Pancreas (tissue), 10 donors: ENCODE measurements at regions not wholly inside any gene's neighbourhood (a gene's known extent, or its start where the extent isn't known, plus 50 kb on each side); places are given as distances from the start of the nearest gene placed in this dataset.

ENCODE experiments used
- ATAC-seq, 4 donors: fragments of 200-7000 bp; cut with Tn5 transposase; one replicate each; pipeline versions ENCODE4 v1.8.0 to v1.9.1; 2020; ENCODE audit warnings: mild to moderate bottlenecking in 4 of 4, moderate library complexity in 4 of 4
- DNase-seq, 6 donors: peaks; one replicate each; pipeline ENCODE4 v3.0.0-alpha.2; 2020
- FAIRE-seq: peaks from 2 replicates; lab custom pipeline; 2012; peaks lifted over from hg19 to GRCh38; lab: Jason Lieb, UNC
- H3K27ac ChIP-seq, 4 donors: fragments of 200-600 bp; sonication (generic); 1 replicate in 3 of 4; 2 replicates in 1 of 4; pipeline versions ENCODE4 v1.5.0 to v1.8.0; 2020
- H3K27me3 ChIP-seq, 4 donors: fragments of 200-600 bp; one replicate each; pipeline ENCODE4 v1.8.0; 2021
- H3K36me3 ChIP-seq, 3 donors: fragments of 200-600 bp; sonication (generic) in 1 of 3; one replicate each; pipeline versions ENCODE4 v1.5.0 to v1.8.0; 2020 to 2021
- H3K4me1 ChIP-seq, 3 donors: fragments of 200-600 bp; one replicate each; pipeline ENCODE4 v1.8.0; 2021
- H3K4me3 ChIP-seq, 4 donors: fragments of 200-600 bp; sonication (generic) in 2 of 4; one replicate each; pipeline versions ENCODE4 v1.5.0 to v1.8.0; 2020 to 2021
- H3K9me3 ChIP-seq, 4 donors: fragments of 200-600 bp; one replicate each; pipeline ENCODE4 v1.8.0; 2021
- CTCF ChIP-seq, 4 donors: fragments of 200-600 bp; sonication (generic) in 3 of 4; IDR thresholded peaks; one replicate each; pipeline versions ENCODE4 v1.5.0 to v1.8.0; 2021; ENCODE audit warnings: antibody characterized with exemption in 4 of 4
- WGBS, 2 donors: extraction: QIAGEN DNeasy Blood & Tissue Kit; methylation state at CpG; one replicate each; pipeline ENCODE4 v1.1.7; 2013; 5-methylcytosine and 5-hydroxymethylcytosine counted together
- intact Hi-C, 3 donors: fragments of 100-400 bp; cut with DNase I; formaldehyde crosslinking; loops; one replicate each; pipeline versions ENCODE4 v1.11.1 to v1.14.2; 2022
- donor health status: healthy with polysubstance abuse.
- donor health status: DM: no; HTN: no; CAD: no; lungs with moderate emphysema.
- donor health status: DM: no; HTN: no; CAD: no.
- donor health status: control.
- donor health status: control.
- donor health status: Bipolar disorder and iron deficiency.
- donor health status: DM: yes; HTN: yes; CAD: no.
- donor health status: DM: no; HTN: no; CAD: no.
- donor health status: DM: no; HTN: no; CAD: no.
- donor health status: DM: yes; HTN: yes; CAD: no.

GRCh38 chr6:147750413-147750812 lies 241.9 kb downstream of the SAMD5 start:
- intact Hi-C loops, result no loop called here
- ATAC-seq (no peak), FAIRE-seq (no peak)

GRCh38 chr6:147751232-147751631 lies 242.7 kb downstream of the SAMD5 start:
- no peaks in the 10 kb centered on the region for H3K9me3 ChIP-seq
- H3K4me3 ChIP-seq, result no peak overlapping the region
- no peaks in the 10 kb centered on the region for H3K27me3 ChIP-seq
- DNase-seq, result no peak
- TF ChIP-seq CTCF (IDR thresholded peaks at IDR 0.05), result no peak
- intact Hi-C loops, result no loop called here
- no peak overlapping the region for H3K27ac ChIP-seq
- 74 to 92% methylated on average over 6 of the region's 6 CpGs for WGBS, 2 donors
- no peaks in the 10 kb centered on the region for H3K4me1 ChIP-seq
- FAIRE-seq, result no peak
- no peaks in the 10 kb centered on the region for H3K36me3 ChIP-seq
- ATAC-seq, result no peak

More at GRCh38 chr6:147750413-147750812, 241.9 kb downstream of the SAMD5 start:
- TF ChIP-seq CTCF (IDR thresholded peaks at IDR 0.05), result no peak
- Histone ChIP-seq H3K36me3 (no peaks in the 10 kb centered on the region), H3K9me3 (no peaks in the 10 kb centered on the region), H3K27ac (no peak overlapping the region), H3K4me1 (no peaks in the 10 kb centered on the region), H3K27me3 (no peaks in the 10 kb centered on the region), H3K4me3 (no peak overlapping the region)
- no peak for DNase-seq
- WGBS, 2 donors, result 55 to 58% methylated on average over 4 of the region's 4 CpGs

- Histone ChIP-seq H3K9me3 (no peaks in the 10 kb centered on the region), H3K36me3 (no peaks in the 10 kb centered on the region), H3K27me3 (no peaks in the 10 kb centered on the region), H3K27ac (no peak overlapping the region), H3K4me3 (no peak overlapping the region), H3K4me1 (no peaks in the 10 kb centered on the region)
- ATAC-seq, result peak in 2 of 4 donors; percentile 27 to 30
- no peak for TF ChIP-seq CTCF (IDR thresholded peaks at IDR 0.05)
- intact Hi-C loops, result no loop called here
- DNase-seq, result no peak
- no peak for FAIRE-seq
- WGBS, 2 donors, result 19 to 20% methylated on average over 4 of the region's 4 CpGs
Observed at GRCh38 chr6:147752689-147753403, 244.4 kb downstream of the SAMD5 start.

GRCh38 chr6:147755999-147756398 lies 247.5 kb downstream of the SAMD5 start:
- Histone ChIP-seq H3K36me3 (no peaks in the 10 kb centered on the region), H3K27ac (no peak overlapping the region), H3K27me3 (no peaks in the 10 kb centered on the region), H3K4me1 (no peaks in the 10 kb centered on the region), H3K9me3 (no peaks in the 10 kb centered on the region), H3K4me3 (no peak overlapping the region)
- 75 to 81% methylated on average over 3 of the region's 3 CpGs for WGBS, 2 donors
- FAIRE-seq, result no peak
- DNase-seq, result no peak
- ATAC-seq, result no peak
- TF ChIP-seq CTCF (IDR thresholded peaks at IDR 0.05), result no peak
- intact Hi-C loops, result no loop called here

- Histone ChIP-seq H3K4me3 (no peak overlapping the region), H3K36me3 (no peaks in the 10 kb centered on the region), H3K27ac (no peak overlapping the region), H3K9me3 (no peaks in the 10 kb centered on the region), H3K27me3 (no peaks in the 10 kb centered on the region), H3K4me1 (no peaks in the 10 kb centered on the region)
- DNase-seq, result no peak
- no peak for FAIRE-seq
- ATAC-seq, result no peak
- no peak for TF ChIP-seq CTCF (IDR thresholded peaks at IDR 0.05)
- 68 to 83% methylated on average over 3 of the region's 3 CpGs for WGBS, 2 donors
- intact Hi-C loops, result no loop called here
Observed at GRCh38 chr6:147756891-147757290, 248.4 kb downstream of the SAMD5 start.
